SK-N-SH (cell line): ENCODE measurements at regions not wholly inside any gene's neighbourhood (a gene's known extent, or its start where the extent isn't known, plus 50 kb on each side); places are given as distances from the start of the nearest gene placed in this dataset.

Source experiments
- CTCF ChIA-PET: fragments of 300-600, 350-600 bp; formaldehyde crosslinking; extraction: SDS; loops from one replicate; lab custom pipeline; 2021; lab: Yijun Ruan, JAX
- POLR2A ChIA-PET: fragments of 350-600 bp; sonication (Branson Sonifier 250); formaldehyde crosslinking; extraction: SDS; loops from one replicate; lab custom pipeline; 2020; ENCODE audit warnings: antibody characterized with exemption, inconsistent platforms; lab: Yijun Ruan, JAX
- DNase-seq: peaks from one replicate; pipeline ENCODE4 v3.0.0; 2012
- H2AFZ ChIP-seq: fragments of 200-600 bp; sonication (generic); 2 replicates; pipeline ENCODE4 v1.8.1; 2016; ENCODE audit warnings: antibody characterized with exemption, mild to moderate bottlenecking, low read depth
- H3F3A ChIP-seq: fragments of 200-600 bp; sonication (generic); replicated peaks from 2 replicates; pipeline ENCODE3; 2016; ENCODE audit warnings: antibody characterized with exemption, mild to moderate bottlenecking; ENCODE audit not compliant: insufficient read depth
- H3K27ac ChIP-seq, 2 experiments: fragments of 200-500 bp in 1 of 2; fragments of 200-600 bp in 1 of 2; sonication (Bioruptor generic) in 1 of 2; sonication (generic), shearing (Covaris generic) in 1 of 2; 2 replicates each; pipeline versions ENCODE4 v1.5.1 to v1.6.1; 2014 to 2016; ENCODE audit warnings: low read depth in 2 of 2, inconsistent platforms in 1 of 2, low read length in 1 of 2, mild to moderate bottlenecking in 1 of 2, mixed read lengths in 1 of 2
- H3K27me3 ChIP-seq: fragments of 200-600 bp; sonication (generic), shearing (Covaris generic); 2 replicates; pipeline ENCODE4 v1.6.1; 2016; ENCODE audit warnings: mixed run types; ENCODE audit not compliant: insufficient read depth
- H3K36me3 ChIP-seq, 2 experiments: fragments of 200-500 bp in 1 of 2; fragments of 200-600 bp in 1 of 2; sonication (Bioruptor generic) in 1 of 2; sonication (generic) in 1 of 2; replicated peaks in 1 of 2; 2 replicates each; pipeline versions ENCODE3 to v1.5.1; 2014 to 2016; ENCODE audit warnings: low read length in 1 of 2, mild to moderate bottlenecking in 1 of 2; ENCODE audit not compliant: insufficient read depth in 2 of 2, control insufficient read depth in 1 of 2
- H3K4me1 ChIP-seq, 2 experiments: fragments of 200-500 bp in 1 of 2; fragments of 200-600 bp in 1 of 2; sonication (Bioruptor generic) in 1 of 2; sonication (generic), shearing (Covaris generic) in 1 of 2; 2 replicates each; pipeline versions ENCODE4 v1.5.1 to v1.6.1; 2014 to 2016; ENCODE audit warnings: low read depth in 1 of 2, low read length in 1 of 2, mixed run types in 1 of 2; ENCODE audit not compliant: insufficient read depth in 2 of 2, control insufficient read depth in 1 of 2
- H3K4me2 ChIP-seq: fragments of 200-600 bp; sonication (generic), shearing (Covaris generic); 2 replicates; pipeline ENCODE4 v1.6.1; 2017; ENCODE audit warnings: mixed run types
- H3K4me3 ChIP-seq, 2 experiments: fragments of 200-500 bp in 1 of 2; fragments of 200-600 bp in 1 of 2; sonication (Bioruptor generic) in 1 of 2; sonication (generic), shearing (Covaris generic) in 1 of 2; 2 replicates each; pipeline versions ENCODE4 v1.5.1 to v1.8.1; 2014 to 2016; ENCODE audit warnings: low read depth in 2 of 2, inconsistent platforms in 1 of 2, low read length in 1 of 2, mild to moderate bottlenecking in 1 of 2, mixed read lengths in 1 of 2, moderate library complexity in 1 of 2
- H3K79me2 ChIP-seq: fragments of 200-600 bp; sonication (generic); 2 replicates; pipeline ENCODE4 v1.8.1; 2017; ENCODE audit warnings: mild to moderate bottlenecking; ENCODE audit not compliant: insufficient read depth
- H3K9ac ChIP-seq: fragments of 200-600 bp; sonication (generic); 2 replicates; pipeline ENCODE4 v1.6.1; 2017; ENCODE audit warnings: mixed run types
- H3K9me2 ChIP-seq: fragments of 200-600 bp; sonication (generic); 2 replicates; pipeline ENCODE4 v1.6.1; 2017; ENCODE audit warnings: mixed run types
- H3K9me3 ChIP-seq: fragments of 200-600 bp; sonication (generic); 2 replicates; pipeline ENCODE4 v1.6.1; 2017; ENCODE audit warnings: mixed run types, mild to moderate bottlenecking, moderate library complexity
- H4K20me1 ChIP-seq: fragments of 200-600 bp; sonication (generic); 2 replicates; pipeline ENCODE4 v1.6.1; 2017; ENCODE audit warnings: mild to moderate bottlenecking, mixed run types; ENCODE audit not compliant: insufficient read depth
- EP300 ChIP-seq, 2 experiments: IDR thresholded peaks; 2 replicates each; pipeline versions ENCODE4 v1.4.0 to v1.6.1; 2012; ENCODE audit warnings: borderline replicate concordance in 1 of 2, low read depth in 1 of 2, low read length in 1 of 2
- EZH2phosphoT487 ChIP-seq: fragments of 200-600 bp; sonication (generic); IDR thresholded peaks from 2 replicates; pipeline ENCODE4 v1.6.1; 2017; ENCODE audit warnings: low read depth, mixed run types, mild to moderate bottlenecking, antibody characterized with exemption, moderate library complexity, borderline replicate concordance
- FOSL2 ChIP-seq: IDR thresholded peaks from 2 replicates; pipeline ENCODE4 v1.4.0; 2012; ENCODE audit warnings: low read depth, mild to moderate bottlenecking, moderate library complexity, borderline replicate concordance
- FOXJ3 ChIP-seq: sonication (generic); formaldehyde crosslinking; IDR thresholded peaks from 2 replicates; pipeline ENCODE4 v1.5.1; 2020; ENCODE audit warnings: mild to moderate bottlenecking, missing genetic modification reagents
- FOXM1 ChIP-seq: IDR thresholded peaks from 2 replicates; pipeline ENCODE4 v1.4.0; 2012; ENCODE audit warnings: low read depth, mild to moderate bottlenecking
- GATA2 ChIP-seq: sonication (generic); formaldehyde crosslinking; IDR thresholded peaks from 2 replicates; pipeline ENCODE4 v1.5.0; 2020; ENCODE audit warnings: mild to moderate bottlenecking, missing genetic modification reagents
- IRF3 ChIP-seq: fragments of 150-350 bp; IDR thresholded peaks from 2 replicates; pipeline ENCODE4 v1.6.1; 2016; ENCODE audit warnings: mild to moderate bottlenecking, low read depth, low read length
- JUND ChIP-seq: IDR thresholded peaks from 2 replicates; pipeline ENCODE4 v1.4.0; 2012
- MAX ChIP-seq: IDR thresholded peaks from 2 replicates; pipeline ENCODE4 v1.4.0; 2012; ENCODE audit warnings: low read depth
- MXI1 ChIP-seq: IDR thresholded peaks from 2 replicates; pipeline ENCODE4 v1.6.1; 2012; ENCODE audit warnings: mild to moderate bottlenecking, low read depth, low read length, improper control_type of control experiment
- NFIC ChIP-seq: IDR thresholded peaks from 2 replicates; pipeline ENCODE4 v1.4.0; 2012; ENCODE audit warnings: borderline replicate concordance
- POLR2AphosphoS5 ChIP-seq: IDR thresholded peaks from 2 replicates; pipeline ENCODE4 v1.6.1; 2012; ENCODE audit warnings: low read depth, low read length
- REST ChIP-seq: IDR thresholded peaks from 2 replicates; pipeline ENCODE4 v1.6.1; 2012; ENCODE audit warnings: mild to moderate bottlenecking, low read depth, low read length, moderate library complexity
- RFX5 ChIP-seq: IDR thresholded peaks from 2 replicates; pipeline ENCODE4 v1.6.1; 2012; ENCODE audit warnings: mild to moderate bottlenecking, improper control_type of control experiment, low read length
- RXRA ChIP-seq: IDR thresholded peaks from 2 replicates; pipeline ENCODE4 v1.4.0; 2012; ENCODE audit warnings: low read depth, mild to moderate bottlenecking, borderline replicate concordance
- SIN3A ChIP-seq: IDR thresholded peaks from 2 replicates; pipeline ENCODE4 v1.6.1; 2012; ENCODE audit warnings: low read depth, mild to moderate bottlenecking, low read length, moderate library complexity, borderline replicate concordance
- TAF1 ChIP-seq: IDR thresholded peaks from 2 replicates; pipeline ENCODE4 v1.6.1; 2012; ENCODE audit warnings: low read depth, mild to moderate bottlenecking, low read length, moderate library complexity, borderline replicate concordance
- TEAD4 ChIP-seq: IDR thresholded peaks from 2 replicates; pipeline ENCODE4 v1.4.0; 2012; ENCODE audit warnings: mild to moderate bottlenecking, borderline replicate concordance; ENCODE audit not compliant: insufficient read depth
- USF1 ChIP-seq: IDR thresholded peaks from 2 replicates; pipeline ENCODE4 v1.4.0; 2012; ENCODE audit warnings: low read depth, borderline replicate concordance
- USF2 ChIP-seq: fragments of 150-350 bp; IDR thresholded peaks from 2 replicates; pipeline ENCODE4 v1.6.1; 2017; ENCODE audit warnings: antibody characterized with exemption, low read length, low read depth, borderline replicate concordance
- WGBS: methylation state at CpG from one replicate; pipeline ENCODE4 v1.1.6; 2017; ENCODE audit warnings: low lambda C conversion rate; 5-methylcytosine and 5-hydroxymethylcytosine counted together

GRCh38 chr10:44859546-44860285, 51.4 kb upstream of the TMEM72 start:
- ChIA-PET CTCF (interaction anchor here (1.2 to 3.7 kb wide), 5 partner anchors 12 to 1187 kb away, joined by 3 to 22 read pairs (median 3); no protein-coding TSS in a partner anchor), POLR2A (no interaction called here)
- peaks cover 3% of the 10 kb centered on the region for H3F3A ChIP-seq
- H3K4me2 ChIP-seq, result no peak overlapping the region
- no peak overlapping the region for H3K9ac ChIP-seq
- no peaks in the 10 kb centered on the region for H3K27me3 ChIP-seq
- no peak for TF ChIP-seq EZH2phosphoT487
- TF ChIP-seq RFX5, result no peak
- no peak for TF ChIP-seq POLR2AphosphoS5
- TF ChIP-seq MAX, result no peak
- TF ChIP-seq NFIC, result no peak
- no peak for TF ChIP-seq FOXJ3 (CRISPR knock-in tag)
- TF ChIP-seq JUND, result no peak
- no peak for TF ChIP-seq USF1
- no peak for TF ChIP-seq TAF1
- no peak for TF ChIP-seq FOXM1
- no peak for TF ChIP-seq SIN3A
- TF ChIP-seq IRF3, result no peak
- TF ChIP-seq FOSL2, result no peak
- TF ChIP-seq RXRA, result no peak
- no peak for TF ChIP-seq REST
- TF ChIP-seq MXI1, result no peak
- TF ChIP-seq EP300 (IDR thresholded peaks at IDR 0.05; ENCODE audit: borderline replicate concordance in 1 of 2, low read depth in 1 of 2, low read length in 1 of 2), result no peak
- no peak for TF ChIP-seq USF2
- no peak for TF ChIP-seq TEAD4
- no peak for TF ChIP-seq GATA2 (CRISPR knock-in tag)
- H4K20me1 ChIP-seq, result no peaks in the 10 kb centered on the region
- no peak overlapping the region for H3K27ac ChIP-seq
- no peaks in the 10 kb centered on the region for H3K36me3 ChIP-seq
- no peak overlapping the region for H2AFZ ChIP-seq
- WGBS, result 13% methylated on average over 13 of the region's 13 CpGs
- peaks cover 8 to 14% of the 10 kb centered on the region in 2 experiments; a peak in 3 of 4 replicates for H3K4me1 ChIP-seq
- H3K4me3 ChIP-seq, result no peak overlapping the region
- DNase-seq, result no peak
- H3K9me2 ChIP-seq, result no peaks in the 10 kb centered on the region
- no peaks in the 10 kb centered on the region for H3K9me3 ChIP-seq
- H3K79me2 ChIP-seq, result no peaks in the 10 kb centered on the region
